SK-N-SH treated with all-trans-retinoic acid at 6 μM for 48 hours (cell line): ENCODE measurements at regions not wholly inside any gene's neighbourhood (a gene's known extent, or its start where the extent isn't known, plus 50 kb on each side); places are given as distances from the start of the nearest gene placed in this dataset.

ENCODE experiments used
- ATAC-seq: fragments of 200-7000 bp; cut with Tn5 transposase; 3 replicates; pipeline ENCODE4 v1.9.1; 2020; ENCODE audit warnings: mild to moderate bottlenecking, moderate library complexity
- ARNTL ChIP-seq: fragments of 450-650 bp; formaldehyde crosslinking; IDR thresholded peaks from 2 replicates; pipeline ENCODE4 v1.5.0; 2020; ENCODE audit warnings: low read depth, mild to moderate bottlenecking, moderate library complexity, borderline replicate concordance
- BACH2 ChIP-seq: fragments of 250-450 bp; sonication (Bioruptor Pico); IDR thresholded peaks from 2 replicates; pipeline ENCODE4 v1.9.0; 2021; ENCODE audit warnings: mild to moderate bottlenecking, borderline replicate concordance
- CSDC2 ChIP-seq: fragments of 250-450 bp; sonication (Bioruptor Pico); IDR thresholded peaks from 2 replicates; pipeline ENCODE4 v1.5.0; 2020; ENCODE audit warnings: mild to moderate bottlenecking, moderate library complexity
- ESRRG ChIP-seq: fragments of 250-450 bp; sonication (Bioruptor Pico); IDR thresholded peaks from 2 replicates; pipeline ENCODE4 v1.6.1; 2021; ENCODE audit warnings: mild to moderate bottlenecking
- GLIS3 ChIP-seq: fragments of 250-450 bp; sonication (Bioruptor Pico); IDR thresholded peaks from 2 replicates; pipeline ENCODE4 v1.5.0; 2020; ENCODE audit warnings: mild to moderate bottlenecking, moderate library complexity
- ISL1 ChIP-seq: fragments of 250-450 bp; sonication (Bioruptor Pico); IDR thresholded peaks from 2 replicates; pipeline ENCODE4 v2.1.2; 2022; ENCODE audit warnings: mild to moderate bottlenecking, moderate library complexity
- PPARA ChIP-seq: fragments of 250-450 bp; sonication (Bioruptor Pico); IDR thresholded peaks from 2 replicates; pipeline ENCODE4 v1.5.0; 2020; ENCODE audit warnings: mild to moderate bottlenecking, borderline replicate concordance
- RARB ChIP-seq: fragments of 250-450 bp; sonication (Bioruptor Pico); IDR thresholded peaks from 2 replicates; pipeline ENCODE4 v1.8.0; 2021; ENCODE audit warnings: mild to moderate bottlenecking, moderate library complexity
- SNAI2 ChIP-seq: fragments of 250-450 bp; sonication (Bioruptor Pico); IDR thresholded peaks from 2 replicates; pipeline ENCODE4 v1.5.0; 2020; ENCODE audit warnings: mild to moderate bottlenecking, moderate library complexity
- TCF4 ChIP-seq: fragments of 250-450 bp; sonication (Bioruptor Pico); IDR thresholded peaks from 2 replicates; pipeline ENCODE4 v1.8.0; 2021; ENCODE audit warnings: mild to moderate bottlenecking, moderate library complexity, borderline replicate concordance
- TOX ChIP-seq: fragments of 250-450 bp; sonication (Bioruptor Pico); IDR thresholded peaks from 2 replicates; pipeline ENCODE4 v1.8.0; 2021; ENCODE audit warnings: mild to moderate bottlenecking, moderate library complexity, borderline replicate concordance
- ZC3H10 ChIP-seq: fragments of 250-450 bp; sonication (Bioruptor Pico); IDR thresholded peaks from 2 replicates; pipeline ENCODE4 v1.5.1; 2021; ENCODE audit warnings: mild to moderate bottlenecking, moderate library complexity
- ZFP30 ChIP-seq: fragments of 450-650 bp; formaldehyde crosslinking; IDR thresholded peaks from 2 replicates; pipeline ENCODE4 v1.5.0; 2022; ENCODE audit warnings: mild to moderate bottlenecking, moderate library complexity
- ZNF565 ChIP-seq: fragments of 450-650 bp; formaldehyde crosslinking; conservative IDR thresholded peaks from 2 replicates; pipeline ENCODE4 v1.5.0; 2020; ENCODE audit warnings: low read depth, mild to moderate bottlenecking, moderate library complexity
- ZNF70 ChIP-seq: fragments of 450-650 bp; formaldehyde crosslinking; IDR thresholded peaks from 2 replicates; pipeline ENCODE4 v1.5.0; 2020; ENCODE audit warnings: mild to moderate bottlenecking, moderate library complexity
- ZNF8 ChIP-seq: fragments of 450-650 bp; formaldehyde crosslinking; IDR thresholded peaks from 2 replicates; pipeline ENCODE4 v1.5.0; 2020; ENCODE audit warnings: mild to moderate bottlenecking, moderate library complexity
- TF ChIP-seq, protein P1 (sequence below): fragments of 250-450 bp; sonication (Bioruptor Pico); IDR thresholded peaks from 2 replicates; pipeline ENCODE4 v1.8.0; 2020; ENCODE audit warnings: mild to moderate bottlenecking, moderate library complexity, borderline replicate concordance
- TF ChIP-seq, protein P2 (sequence below): fragments of 250-450 bp; sonication (Bioruptor Pico); IDR thresholded peaks from 2 replicates; pipeline ENCODE4 v1.5.1; 2020; ENCODE audit warnings: low read depth, mild to moderate bottlenecking, moderate library complexity
- TF ChIP-seq, protein P3 (sequence below): fragments of 250-450 bp; sonication (Bioruptor Pico); IDR thresholded peaks from 2 replicates; pipeline ENCODE4 v1.5.1; 2021; ENCODE audit warnings: mild to moderate bottlenecking, moderate library complexity
- TF ChIP-seq, protein P4 (sequence below): fragments of 250-450 bp; sonication (Bioruptor Pico); IDR thresholded peaks from 2 replicates; pipeline ENCODE4 v1.8.0; 2021; ENCODE audit warnings: low read depth, mild to moderate bottlenecking, moderate library complexity, borderline replicate concordance

DNA sequence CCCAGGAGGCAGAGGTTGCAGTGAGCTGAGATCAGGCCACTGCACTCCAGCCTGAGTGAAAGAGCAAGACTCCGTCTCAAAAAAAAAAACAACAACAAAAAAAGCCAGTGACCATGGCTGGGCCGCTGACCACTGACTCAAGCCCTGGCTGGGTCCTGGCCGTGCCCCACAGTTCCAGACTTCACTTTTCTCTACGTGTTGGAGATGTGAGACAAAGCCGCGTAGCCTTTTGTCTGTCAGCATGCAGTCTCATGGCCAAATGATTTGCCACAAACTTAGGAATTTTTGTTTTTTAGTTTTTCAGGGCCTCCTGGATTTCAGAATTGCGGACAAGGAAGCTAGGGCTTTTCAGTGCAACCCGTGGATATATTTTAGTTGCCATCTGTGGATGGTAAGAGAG is 89.3 kb upstream of the CIBAR2 start:
- no peak for ATAC-seq

DNA sequence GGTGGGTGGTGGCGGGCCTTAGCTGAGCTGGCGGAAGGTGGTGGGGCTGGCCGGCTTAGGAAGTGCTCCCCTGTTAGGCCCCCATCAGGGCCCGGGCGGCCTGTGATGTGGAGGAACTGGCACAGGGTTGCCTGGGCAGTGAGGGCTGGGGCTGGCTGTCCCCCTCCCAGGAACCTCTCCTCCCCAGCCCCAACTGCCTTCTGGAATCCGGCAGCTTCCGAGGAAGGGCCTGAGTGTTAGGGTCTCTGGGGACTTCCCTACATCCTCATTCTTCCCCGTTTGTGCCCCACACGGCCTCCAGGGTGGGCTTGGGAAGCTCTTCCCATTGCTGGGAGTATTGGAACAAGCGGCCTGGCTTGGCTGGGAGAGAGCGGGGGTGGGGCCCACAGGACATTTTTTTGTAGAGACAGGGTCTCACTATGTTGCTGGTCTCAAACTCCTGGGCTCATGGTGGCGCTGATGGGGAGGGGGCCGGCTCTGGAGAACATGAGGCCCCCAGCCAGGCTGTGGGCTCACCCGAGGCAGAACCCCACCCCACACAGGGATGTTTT is 89.9 kb upstream of the CIBAR2 start:
- TF ChIP-seq ZNF565 = no peak
- no peak for TF ChIP-seq ARNTL (CRISPR knock-in tag)
- TF ChIP-seq, protein P1, sequence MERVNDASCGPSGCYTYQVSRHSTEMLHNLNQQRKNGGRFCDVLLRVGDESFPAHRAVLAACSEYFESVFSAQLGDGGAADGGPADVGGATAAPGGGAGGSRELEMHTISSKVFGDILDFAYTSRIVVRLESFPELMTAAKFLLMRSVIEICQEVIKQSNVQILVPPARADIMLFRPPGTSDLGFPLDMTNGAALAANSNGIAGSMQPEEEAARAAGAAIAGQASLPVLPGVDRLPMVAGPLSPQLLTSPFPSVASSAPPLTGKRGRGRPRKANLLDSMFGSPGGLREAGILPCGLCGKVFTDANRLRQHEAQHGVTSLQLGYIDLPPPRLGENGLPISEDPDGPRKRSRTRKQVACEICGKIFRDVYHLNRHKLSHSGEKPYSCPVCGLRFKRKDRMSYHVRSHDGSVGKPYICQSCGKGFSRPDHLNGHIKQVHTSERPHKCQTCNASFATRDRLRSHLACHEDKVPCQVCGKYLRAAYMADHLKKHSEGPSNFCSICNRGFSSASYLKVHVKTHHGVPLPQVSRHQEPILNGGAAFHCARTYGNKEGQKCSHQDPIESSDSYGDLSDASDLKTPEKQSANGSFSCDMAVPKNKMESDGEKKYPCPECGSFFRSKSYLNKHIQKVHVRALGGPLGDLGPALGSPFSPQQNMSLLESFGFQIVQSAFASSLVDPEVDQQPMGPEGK (CRISPR knock-in tag) = no peak
- no peak for TF ChIP-seq PPARA (CRISPR knock-in tag)
- TF ChIP-seq, protein P2, sequence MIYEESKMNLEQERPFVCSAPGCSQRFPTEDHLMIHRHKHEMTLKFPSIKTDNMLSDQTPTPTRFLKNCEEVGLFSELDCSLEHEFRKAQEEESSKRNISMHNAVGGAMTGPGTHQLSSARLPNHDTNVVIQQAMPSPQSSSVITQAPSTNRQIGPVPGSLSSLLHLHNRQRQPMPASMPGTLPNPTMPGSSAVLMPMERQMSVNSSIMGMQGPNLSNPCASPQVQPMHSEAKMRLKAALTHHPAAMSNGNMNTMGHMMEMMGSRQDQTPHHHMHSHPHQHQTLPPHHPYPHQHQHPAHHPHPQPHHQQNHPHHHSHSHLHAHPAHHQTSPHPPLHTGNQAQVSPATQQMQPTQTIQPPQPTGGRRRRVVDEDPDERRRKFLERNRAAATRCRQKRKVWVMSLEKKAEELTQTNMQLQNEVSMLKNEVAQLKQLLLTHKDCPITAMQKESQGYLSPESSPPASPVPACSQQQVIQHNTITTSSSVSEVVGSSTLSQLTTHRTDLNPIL (CRISPR knock-in tag) = no peak
- no peak for TF ChIP-seq ESRRG (CRISPR knock-in tag)
- no peak for TF ChIP-seq TOX (CRISPR knock-in tag)
- TF ChIP-seq, all 23 proteins: peak for 0
- ATAC-seq = no peak

More for the DNA sequence above, 89.3 kb upstream of the CIBAR2 start:
- no peak for TF ChIP-seq ESRRG (CRISPR knock-in tag)
- no peak for TF ChIP-seq BACH2 (CRISPR knock-in tag)
- TF ChIP-seq, protein P2 (CRISPR knock-in tag) = no peak
- TF ChIP-seq ISL1 (CRISPR knock-in tag) = no peak
- no peak for TF ChIP-seq ZNF8
- no peak for TF ChIP-seq ZC3H10
- no peak for TF ChIP-seq ZFP30 (CRISPR knock-in tag)
- TF ChIP-seq SNAI2 = no peak
- no peak for TF ChIP-seq GLIS3 (CRISPR knock-in tag)
- TF ChIP-seq, all 23 proteins: peak for 0

DNA sequence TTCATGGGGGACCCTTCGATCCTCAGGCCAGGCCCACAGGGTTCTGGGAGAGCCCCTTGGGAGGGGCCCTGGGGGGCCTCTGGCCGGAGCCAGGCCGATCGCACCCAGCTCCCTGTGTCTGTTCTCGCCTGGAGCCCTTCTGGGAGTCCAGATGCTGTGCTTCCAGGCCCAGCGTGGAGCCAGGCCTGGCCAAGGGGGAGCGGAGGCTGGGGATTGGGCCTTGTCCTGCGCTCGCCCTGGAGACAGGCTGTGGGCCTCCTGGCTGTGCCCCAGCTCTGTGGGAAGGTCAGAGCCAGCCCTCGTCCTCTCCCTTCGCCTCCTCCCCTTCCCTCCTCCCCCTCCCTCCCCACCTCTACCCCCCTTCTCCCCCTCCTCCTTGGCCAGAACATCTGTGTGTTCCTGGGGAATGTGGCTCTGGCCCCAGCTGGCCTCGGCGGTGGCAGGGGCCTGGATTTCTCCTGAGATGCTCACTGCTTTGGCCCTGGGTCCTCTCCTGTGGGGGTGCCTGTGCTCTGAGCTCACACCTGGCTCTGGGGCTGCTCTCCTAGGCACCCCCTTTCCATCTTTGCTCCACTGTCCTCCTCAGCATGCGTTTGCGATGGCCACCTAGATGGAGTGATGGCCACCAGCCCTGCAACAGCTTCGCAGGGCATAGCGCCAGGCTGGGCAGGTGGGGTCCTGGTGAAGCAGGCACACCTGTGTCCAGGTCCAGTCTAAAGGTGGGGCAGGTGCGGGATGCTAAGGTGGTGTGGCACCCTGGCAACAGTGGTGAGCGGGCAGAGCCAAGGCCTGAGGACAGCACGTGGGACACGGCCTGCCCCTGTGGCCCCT is 90.6 kb upstream of the CIBAR2 start:
- TF ChIP-seq PPARA (CRISPR knock-in tag) (no peak), GLIS3 (CRISPR knock-in tag) (no peak), TCF4 (CRISPR knock-in tag) (peak; percentile 75), ZNF70 (CRISPR knock-in tag) (no peak), SNAI2 (no peak)
- TF ChIP-seq, protein P3, sequence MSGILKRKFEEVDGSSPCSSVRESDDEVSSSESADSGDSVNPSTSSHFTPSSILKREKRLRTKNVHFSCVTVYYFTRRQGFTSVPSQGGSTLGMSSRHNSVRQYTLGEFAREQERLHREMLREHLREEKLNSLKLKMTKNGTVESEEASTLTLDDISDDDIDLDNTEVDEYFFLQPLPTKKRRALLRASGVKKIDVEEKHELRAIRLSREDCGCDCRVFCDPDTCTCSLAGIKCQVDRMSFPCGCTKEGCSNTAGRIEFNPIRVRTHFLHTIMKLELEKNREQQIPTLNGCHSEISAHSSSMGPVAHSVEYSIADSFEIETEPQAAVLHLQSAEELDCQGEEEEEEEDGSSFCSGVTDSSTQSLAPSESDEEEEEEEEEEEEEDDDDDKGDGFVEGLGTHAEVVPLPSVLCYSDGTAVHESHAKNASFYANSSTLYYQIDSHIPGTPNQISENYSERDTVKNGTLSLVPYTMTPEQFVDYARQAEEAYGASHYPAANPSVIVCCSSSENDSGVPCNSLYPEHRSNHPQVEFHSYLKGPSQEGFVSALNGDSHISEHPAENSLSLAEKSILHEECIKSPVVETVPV (CRISPR knock-in tag) = no peak
- TF ChIP-seq, all 23 proteins: peak for 1
- ATAC-seq = peak; percentile 79

DNA sequence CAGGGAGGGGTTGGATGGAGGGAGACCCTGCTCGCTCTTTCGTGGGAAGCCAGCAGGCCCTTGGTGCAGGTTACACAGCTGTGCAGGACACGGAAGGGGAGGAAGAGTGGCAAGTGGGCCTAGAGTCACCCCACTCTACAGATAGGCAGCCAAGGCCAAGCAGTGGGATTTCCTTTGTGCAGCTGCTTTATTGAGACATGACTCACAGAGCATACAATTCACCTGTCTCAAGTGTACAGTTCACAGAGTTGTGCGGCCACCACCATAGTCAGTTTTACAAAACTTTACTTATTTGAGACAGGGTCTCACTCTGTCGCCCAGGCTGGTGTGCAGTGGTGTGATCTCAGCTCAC is 91.2 kb upstream of the CIBAR2 start:
- TF ChIP-seq, protein P3 (CRISPR knock-in tag) = no peak
- TF ChIP-seq SNAI2 (no peak), ZNF565 (no peak), TOX (CRISPR knock-in tag) (no peak), GLIS3 (CRISPR knock-in tag) (no peak), CSDC2 (CRISPR knock-in tag) (no peak), ZFP30 (CRISPR knock-in tag) (no peak), ZNF8 (no peak), RARB (no peak), ESRRG (CRISPR knock-in tag) (no peak), TCF4 (CRISPR knock-in tag) (no peak)
- TF ChIP-seq, protein P2 (CRISPR knock-in tag) = no peak
- TF ChIP-seq, protein P4, sequence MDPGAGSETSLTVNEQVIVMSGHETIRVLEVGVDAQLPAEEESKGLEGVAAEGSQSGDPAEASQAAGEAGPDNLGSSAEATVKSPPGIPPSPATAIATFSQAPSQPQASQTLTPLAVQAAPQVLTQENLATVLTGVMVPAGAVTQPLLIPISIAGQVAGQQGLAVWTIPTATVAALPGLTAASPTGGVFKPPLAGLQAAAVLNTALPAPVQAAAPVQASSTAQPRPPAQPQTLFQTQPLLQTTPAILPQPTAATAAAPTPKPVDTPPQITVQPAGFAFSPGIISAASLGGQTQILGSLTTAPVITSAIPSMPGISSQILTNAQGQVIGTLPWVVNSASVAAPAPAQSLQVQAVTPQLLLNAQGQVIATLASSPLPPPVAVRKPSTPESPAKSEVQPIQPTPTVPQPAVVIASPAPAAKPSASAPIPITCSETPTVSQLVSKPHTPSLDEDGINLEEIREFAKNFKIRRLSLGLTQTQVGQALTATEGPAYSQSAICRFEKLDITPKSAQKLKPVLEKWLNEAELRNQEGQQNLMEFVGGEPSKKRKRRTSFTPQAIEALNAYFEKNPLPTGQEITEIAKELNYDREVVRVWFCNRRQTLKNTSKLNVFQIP = no peak
- no peak for ATAC-seq
